GM12878 (cell line): ENCODE measurements at regions not wholly inside any gene's neighbourhood (a gene's known extent, or its start where the extent isn't known, plus 50 kb on each side); places are given as distances from the start of the nearest gene placed in this dataset.

Experiments
- ATAC-seq: fragments of 200-7000 bp; cut with Tn5 transposase; 3 replicates; pipeline ENCODE4 v1.9.1; 2020; ENCODE audit warnings: mild to moderate bottlenecking, moderate library complexity
- BruUV-seq: library from RNA; stranded (reverse); fragments of 400-500 nt; replicated peaks from 2 replicates; lab custom pipeline; 2021; lab: Mats Ljungman, UMichigan
- CTCF ChIA-PET: fragments of 300-600 bp; sonication (Branson Sonifier 250); formaldehyde crosslinking; extraction: SDS; loops from one replicate; lab custom pipeline; 2021; ENCODE audit warnings: inconsistent platforms; lab: Yijun Ruan, JAX
- POLR2A ChIA-PET: fragments of 350-600 bp; formaldehyde crosslinking; extraction: SDS; loops from one replicate; lab custom pipeline; 2021; ENCODE audit warnings: inconsistent platforms; lab: Charles Lee
- RAD21 ChIA-PET: fragments of 300-600 bp; sonication (Branson Sonifier 250); formaldehyde crosslinking; loops from one replicate; lab custom pipeline; 2023; ENCODE audit warnings: antibody characterized with exemption; ENCODE audit not compliant: unreplicated experiment; lab: Charles Lee
- SMC1A ChIA-PET: fragments of 300-600 bp; sonication (Branson Sonifier 250); formaldehyde crosslinking; loops from one replicate; lab custom pipeline; 2023; ENCODE audit not compliant: unreplicated experiment, uncharacterized antibody; lab: Charles Lee
- DNase-seq: peaks from one replicate; pipeline ENCODE4 v3.0.0-alpha.2; 2011; ENCODE audit warnings: low read depth, low spot score
- FAIRE-seq: peaks from 3 replicates; lab custom pipeline; 2011; peaks lifted over from hg19 to GRCh38; lab: Jason Lieb, UNC
- H2AFZ ChIP-seq: 2 replicates; pipeline ENCODE4 v1.6.0; 2011; ENCODE audit warnings: low read depth, low read length, control low read depth; ENCODE audit not compliant: control insufficient read depth
- H3K27ac ChIP-seq: 2 replicates; pipeline ENCODE4 v1.5.1; 2011; ENCODE audit warnings: control low read depth; ENCODE audit not compliant: control insufficient read depth, insufficient read depth
- H3K27me3 ChIP-seq, 2 experiments: replicated peaks in 1 of 2; 2 replicates each; pipeline versions ENCODE4 v1.6.0 to v1.6.1; 2011; ENCODE audit warnings: low read length in 1 of 2; ENCODE audit not compliant: control insufficient read depth in 2 of 2, insufficient read depth in 2 of 2
- H3K36me3 ChIP-seq, 2 experiments: 2 replicates each; pipeline ENCODE4 v1.5.1; 2011; ENCODE audit warnings: low read length in 1 of 2; ENCODE audit not compliant: control insufficient read depth in 2 of 2, insufficient read depth in 2 of 2
- H3K4me1 ChIP-seq: 2 replicates; pipeline ENCODE4 v1.6.1; 2011; ENCODE audit warnings: mild to moderate bottlenecking, low read length, moderate library complexity, mixed read lengths; ENCODE audit not compliant: control insufficient read depth, insufficient read depth
- H3K4me2 ChIP-seq: 2 replicates; pipeline ENCODE4 v1.6.0; 2011; ENCODE audit warnings: control low read depth; ENCODE audit not compliant: control insufficient read depth, insufficient read depth
- H3K4me3 ChIP-seq: fragments of 200-600 bp; sonication (generic); 2 replicates; pipeline ENCODE4 v1.5.1; 2016
- H3K79me2 ChIP-seq: 2 replicates; pipeline ENCODE4 v1.6.0; 2011; ENCODE audit warnings: low read length; ENCODE audit not compliant: control insufficient read depth, insufficient read depth
- H3K9ac ChIP-seq: 2 replicates; pipeline ENCODE4 v1.8.0; 2011; ENCODE audit warnings: low read length, control low read depth, mixed read lengths; ENCODE audit not compliant: control insufficient read depth, insufficient read depth
- H3K9me3 ChIP-seq: replicated peaks from 3 replicates; pipeline ENCODE4 v1.5.1; 2011; ENCODE audit warnings: mild to moderate bottlenecking, low read length; ENCODE audit not compliant: control insufficient read depth, insufficient read depth
- H4K20me1 ChIP-seq: 2 replicates; pipeline ENCODE4 v1.6.0; 2011; ENCODE audit not compliant: control insufficient read depth, insufficient read depth
- ATF7 ChIP-seq: fragments of 450-650 bp; IDR thresholded peaks from 2 replicates; pipeline ENCODE4 v1.6.1; 2016; ENCODE audit warnings: low read depth, mild to moderate bottlenecking
- BHLHE40 ChIP-seq, 2 experiments: fragments of 450-650 bp in 1 of 2; IDR thresholded peaks; 2 replicates each; pipeline ENCODE4 v1.6.1; 2011 to 2017; ENCODE audit warnings: low read depth in 2 of 2, borderline replicate concordance in 1 of 2, improper control_type of control experiment in 1 of 2, low read length in 1 of 2, mild to moderate bottlenecking in 1 of 2
- CBX5 ChIP-seq: sonication (generic); IDR thresholded peaks from 2 replicates; pipeline ENCODE4 v1.6.1; 2016; ENCODE audit warnings: low read depth, moderate library complexity, mild to moderate bottlenecking, inconsistent platforms
- CREM ChIP-seq: IDR thresholded peaks from 2 replicates; pipeline ENCODE4 v1.6.1; 2014; ENCODE audit warnings: antibody characterized with exemption, low read depth
- CTCF ChIP-seq, 3 experiments: IDR thresholded peaks in 2 of 3; conservative IDR thresholded peaks in 1 of 3; 2 replicates each; pipeline ENCODE4 v1.5.1; 2011; ENCODE audit warnings: low read depth in 3 of 3, low read length in 3 of 3, mild to moderate bottlenecking in 3 of 3, control low read depth in 2 of 3, moderate library complexity in 2 of 3, inconsistent platforms in 1 of 3, mixed read lengths in 1 of 3; ENCODE audit not compliant: control insufficient read depth in 2 of 3, insufficient read depth in 1 of 3; ENCODE audit errors: extremely low read depth in 1 of 3
- KLF5 ChIP-seq: fragments of 450-650 bp; IDR thresholded peaks from 2 replicates; pipeline ENCODE4 v1.6.1; 2014; ENCODE audit warnings: mild to moderate bottlenecking; ENCODE audit not compliant: partially characterized antibody
- MAX ChIP-seq: IDR thresholded peaks from 2 replicates; pipeline ENCODE4 v1.6.1; 2012; ENCODE audit warnings: low read depth, low read length, improper control_type of control experiment
- NFYB ChIP-seq: IDR thresholded peaks from 2 replicates; pipeline ENCODE4 v1.6.1; 2011; ENCODE audit warnings: low read depth, mild to moderate bottlenecking, low read length, improper control_type of control experiment, moderate library complexity; ENCODE audit not compliant: insufficient read depth
- NR2C1 ChIP-seq: fragments of 450-650 bp; IDR thresholded peaks from 2 replicates; pipeline ENCODE4 v1.6.1; 2017; ENCODE audit warnings: antibody characterized with exemption, mild to moderate bottlenecking, moderate library complexity
- NR2F1 ChIP-seq: fragments of 450-650 bp; conservative IDR thresholded peaks from 2 replicates; pipeline ENCODE4 v1.6.1; 2017; ENCODE audit warnings: mild to moderate bottlenecking
- NRF1 ChIP-seq: conservative IDR thresholded peaks from 2 replicates; pipeline ENCODE4 v1.6.1; 2011; ENCODE audit warnings: mild to moderate bottlenecking, low read depth, low read length, improper control_type of control experiment
- POU2F2 ChIP-seq: IDR thresholded peaks from 3 replicates; pipeline ENCODE4 v1.6.1; 2011; ENCODE audit warnings: low read depth, mild to moderate bottlenecking, low read length, borderline replicate concordance
- RFX5 ChIP-seq: IDR thresholded peaks from 2 replicates; pipeline ENCODE4 v1.6.1; 2011; ENCODE audit warnings: low read depth, low read length, improper control_type of control experiment
- SMC3 ChIP-seq: IDR thresholded peaks from 2 replicates; pipeline ENCODE4 v1.6.1; 2011; ENCODE audit warnings: low read length, improper control_type of control experiment, borderline replicate concordance
- SUZ12 ChIP-seq: fragments of 200-600 bp; sonication (generic); IDR thresholded peaks from one replicate; pipeline ENCODE4 v1.6.1; 2018; ENCODE audit warnings: antibody characterized with exemption, mild to moderate bottlenecking; ENCODE audit not compliant: unreplicated experiment
- TAF1 ChIP-seq: IDR thresholded peaks from 2 replicates; pipeline ENCODE4 v1.6.1; 2011; ENCODE audit warnings: mild to moderate bottlenecking, low read depth, low read length, borderline replicate concordance
- WGBS: methylation state at CpG from one replicate; pipeline ENCODE4 v1.1.6; 2016; ENCODE audit warnings: low lambda C conversion rate; ENCODE audit not compliant: insufficient replicate concordance, insufficient coverage; ENCODE audit errors: missing lambda C conversion rate; 5-methylcytosine and 5-hydroxymethylcytosine counted together
- in situ Hi-C: fragments of 300-500 bp; cut with MboI; formaldehyde crosslinking; loops from 9 replicates; pipeline ENCODE4 v1.14.3; 2018; ENCODE audit warnings: mixed read lengths
- intact Hi-C: fragments of 100-400 bp; cut with micrococcal nuclease; formaldehyde crosslinking; loops from one replicate; pipeline ENCODE4 v1.14.2; 2022; ENCODE audit not compliant: unreplicated experiment

- no peak overlapping the region for H2AFZ ChIP-seq
- intact Hi-C loops = no loop called here
- in situ Hi-C loops = no loop called here
- ChIA-PET CTCF (no interaction called here), SMC1A (no interaction called here), POLR2A (no interaction called here)
- no peaks in the 10 kb centered on the region for H3K79me2 ChIP-seq
- H4K20me1 ChIP-seq = no peaks in the 10 kb centered on the region
- no peaks in the 10 kb centered on the region for H3K36me3 ChIP-seq
- DNase-seq (no peak), ATAC-seq (no peak), FAIRE-seq (no peak)
- no peak overlapping the region for H3K27ac ChIP-seq
- H3K9me3 ChIP-seq = no peaks in the 10 kb centered on the region
- no peak overlapping the region for H3K4me2 ChIP-seq
- H3K4me3 ChIP-seq = no peak overlapping the region
- no peaks in the 10 kb centered on the region for H3K27me3 ChIP-seq
- H3K4me1 ChIP-seq = no peaks in the 10 kb centered on the region
- TF ChIP-seq SMC3 = no peak
- no peak for TF ChIP-seq KLF5
- TF ChIP-seq TAF1 = no peak
- no peak for TF ChIP-seq POU2F2
- no peak for TF ChIP-seq NFYB
- no peak for TF ChIP-seq NRF1
- no peak for TF ChIP-seq ATF7
- TF ChIP-seq CBX5 = no peak
- no peak for TF ChIP-seq NR2C1
- TF ChIP-seq BHLHE40 (IDR thresholded peaks at IDR 0.05; ENCODE audit: borderline replicate concordance in 1 of 2, low read depth in 2 of 2, low read length in 1 of 2) = no peak
- no peak for TF ChIP-seq SUZ12
- TF ChIP-seq NR2F1 = no peak
- TF ChIP-seq RFX5 = no peak
- no peak for TF ChIP-seq CREM
- TF ChIP-seq CTCF (IDR thresholded peaks at IDR 0.05 in 2 of 3, conservative IDR thresholded peaks at IDR 0.05 in 1 of 3; ENCODE audit: control insufficient read depth in 2 of 3, extremely low read depth in 1 of 3, insufficient read depth in 1 of 3, low read depth in 3 of 3, low read length in 3 of 3) = no peak
- no peak for TF ChIP-seq MAX
- TF ChIP-seq, all 136 proteins: peak for 0
- RAD21 ChIA-PET = no interaction called here
- BruUV-seq = no TSS peak
- WGBS = 33% methylated on average over 1 of the region's 1 CpG
- H3K9ac ChIP-seq = no peak overlapping the region
Observed at GRCh38 chr12:60144395-60144794, 548.6 kb downstream of the SLC16A7 start.
